NOMO-1 (cell line): ENCODE measurements at regions not wholly inside any gene's neighbourhood (a gene's known extent, or its start where the extent isn't known, plus 50 kb on each side); places are given as distances from the start of the nearest gene placed in this dataset.
"Not testable (repeated sequence)": the region's sequence is repeated elsewhere in the genome, so short reads cannot be mapped to it uniquely, and the experiment has no call there.

Source experiments
- DNase-seq, 2 experiments: peaks; one replicate each; lab custom pipeline; 2025; ENCODE audit not compliant: unreplicated experiment in 2 of 2; lab: John Stamatoyannopoulos, UW

DNA sequence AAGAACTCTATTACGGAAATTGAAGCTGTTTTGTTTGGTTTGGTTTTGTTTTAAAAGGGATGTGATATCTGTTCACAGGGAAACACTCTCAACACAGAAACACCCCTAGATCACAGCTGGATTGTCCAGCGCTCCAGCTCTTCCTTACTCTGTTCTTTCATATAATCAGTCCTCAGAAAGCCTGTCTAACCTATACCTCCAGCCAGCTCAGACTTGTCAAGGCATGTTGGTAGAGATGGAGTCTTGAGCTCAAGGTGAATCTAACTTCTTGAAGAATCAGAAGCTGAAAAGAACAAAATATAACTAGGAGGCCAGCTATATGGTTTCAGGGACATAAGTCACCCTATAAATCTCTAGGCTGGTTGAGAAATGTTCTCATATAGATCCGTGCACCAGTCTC, 110.2 kb upstream of the EPHA3 start:
- DNase-seq: no peak

DNA sequence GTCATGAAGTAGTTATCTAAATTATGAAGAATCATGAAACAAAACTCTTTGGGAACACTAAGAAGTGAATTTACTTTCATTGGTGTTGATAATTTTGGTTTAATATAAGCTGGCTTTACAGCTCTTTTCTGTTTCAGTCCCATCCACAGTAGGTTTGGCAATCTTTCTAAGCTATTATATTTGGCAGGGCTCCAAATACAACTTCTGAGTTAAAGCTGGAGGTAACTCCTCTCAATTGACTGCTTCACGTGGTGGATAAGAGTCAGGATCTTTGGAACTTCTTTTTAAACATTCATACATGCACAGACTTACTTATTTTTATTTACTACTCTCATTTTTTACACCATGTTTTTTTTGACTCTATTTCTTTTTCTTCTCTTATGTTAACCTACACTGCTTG, 106.5 kb upstream of the EPHA3 start:
- no peak for DNase-seq

DNA sequence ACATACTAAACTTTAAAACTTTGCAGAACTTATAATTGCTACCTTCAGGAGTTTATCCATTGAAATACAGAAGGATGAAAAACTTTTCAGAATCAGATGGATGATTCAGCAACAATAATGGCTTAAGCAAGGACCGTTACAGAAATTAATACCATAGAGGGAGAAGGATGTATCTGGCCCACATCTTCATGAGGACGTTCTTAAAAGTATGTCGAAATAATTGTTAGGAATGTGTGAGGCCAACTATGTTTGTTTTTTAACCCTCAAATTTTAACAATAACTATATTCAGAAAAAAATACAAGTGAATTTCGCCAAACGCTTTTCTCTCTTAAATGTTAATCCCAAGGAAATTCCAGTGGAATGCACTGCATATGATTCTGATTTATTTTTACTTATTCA, 105.2 kb upstream of the EPHA3 start:
- no peak for DNase-seq

DNA sequence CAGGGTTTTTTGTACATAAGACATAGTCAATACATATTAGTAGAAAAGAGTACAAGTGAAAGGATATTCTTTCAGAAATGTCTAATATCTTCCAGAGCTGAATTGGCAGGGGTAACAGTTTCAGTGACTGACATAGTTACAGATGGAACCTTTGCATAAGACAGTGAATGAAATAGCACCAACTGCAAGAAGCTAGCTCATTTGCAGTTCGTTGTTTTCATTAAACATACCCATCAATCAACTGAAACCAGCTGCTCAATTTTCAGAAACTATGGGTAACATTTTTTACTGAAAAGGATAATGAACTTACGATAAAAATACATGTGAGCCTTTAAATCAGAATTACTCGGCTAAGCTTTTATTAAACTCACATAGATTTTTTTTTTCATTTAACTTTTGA, 93.9 kb upstream of the EPHA3 start:
- no peak for DNase-seq

DNA sequence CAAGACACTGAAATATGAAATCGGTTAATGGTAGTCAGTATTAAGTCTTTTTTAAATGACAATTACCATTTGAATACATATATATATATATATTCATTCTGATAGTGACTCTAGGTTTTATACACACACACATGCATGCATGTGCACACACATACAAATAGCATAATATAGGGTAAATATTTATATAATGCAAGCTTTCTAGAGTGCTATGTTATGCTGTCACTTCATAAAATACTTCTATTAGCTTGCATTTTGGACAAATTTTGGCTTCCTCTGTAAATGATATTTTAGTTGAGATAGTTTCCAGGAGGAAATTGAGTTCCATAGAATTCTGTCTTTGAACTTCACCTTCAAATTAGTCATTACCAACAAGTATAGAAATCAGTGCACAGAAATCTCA, 89.9 kb upstream of the EPHA3 start:
- no peak for DNase-seq

DNA sequence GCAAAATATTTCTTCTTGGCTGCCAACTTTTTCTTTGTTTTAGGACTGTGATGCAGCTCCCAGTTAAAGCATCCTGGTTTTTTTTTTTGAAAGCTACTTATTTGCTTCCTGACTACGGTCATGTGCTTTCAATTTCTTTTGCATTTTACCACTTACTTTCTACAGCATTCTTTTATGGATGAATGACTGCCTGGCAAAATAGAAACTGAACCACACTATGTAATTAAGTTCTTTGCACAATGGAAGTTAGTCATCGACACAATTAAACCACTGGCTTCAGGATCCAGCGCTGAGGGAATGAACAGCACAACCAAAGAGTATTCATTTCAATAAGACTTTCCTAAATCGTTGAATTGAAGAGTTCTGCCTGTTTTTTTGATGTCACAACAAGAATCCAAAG, 82.2 kb upstream of the EPHA3 start:
- DNase-seq: no peak

DNA sequence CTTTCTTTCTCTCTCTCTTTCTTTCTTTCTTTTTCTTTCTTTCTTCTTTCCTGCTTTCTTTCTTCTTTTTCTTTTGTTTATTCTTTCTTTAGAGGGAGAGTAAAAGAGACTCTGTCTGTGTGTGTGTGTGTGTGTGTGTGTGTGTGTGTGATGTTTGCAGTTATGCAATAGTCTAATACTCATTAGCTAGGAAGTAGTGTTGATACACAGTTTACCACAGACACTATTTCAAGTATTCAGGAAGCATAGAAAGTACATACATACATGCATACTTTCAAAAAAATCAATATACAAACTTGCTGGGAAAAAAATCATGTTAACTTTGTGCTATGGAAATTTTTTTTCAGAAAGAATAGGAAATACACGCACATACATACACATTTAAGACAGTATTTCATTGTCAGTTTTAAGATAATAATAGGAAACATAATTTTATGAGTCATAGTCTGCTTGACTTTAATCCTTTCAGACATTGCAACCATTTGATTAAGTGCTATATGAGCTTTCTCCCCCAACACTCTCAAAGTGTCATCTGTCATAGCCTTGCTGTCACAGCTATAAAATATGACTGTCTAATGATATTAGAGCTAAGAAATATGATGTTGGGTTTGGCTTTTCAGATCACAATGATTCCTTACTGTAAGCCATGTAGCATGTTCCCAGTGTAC, 74.9 kb upstream of the EPHA3 start:
- DNase-seq: no peak

DNA sequence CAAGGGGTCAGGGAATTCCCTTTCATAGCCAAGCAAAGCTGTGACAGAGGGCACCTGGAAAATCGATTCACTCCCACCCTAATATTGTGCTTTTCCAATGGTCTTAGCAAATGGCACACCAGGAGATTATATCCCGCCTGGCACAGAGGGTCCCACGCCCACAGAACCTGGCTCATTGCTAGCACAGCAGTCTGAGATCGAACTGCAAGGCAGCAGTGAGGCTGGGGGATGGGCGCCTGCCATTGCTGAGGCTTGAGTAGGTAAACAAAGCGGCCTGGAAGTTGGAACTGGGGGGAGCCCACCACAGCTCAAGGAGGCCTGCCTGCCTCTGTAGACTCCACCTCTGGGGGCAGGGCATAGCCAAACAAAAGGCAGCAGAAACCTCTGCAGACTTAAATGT, 72.7 kb upstream of the EPHA3 start:
- not testable (repeated sequence) for DNase-seq

DNA sequence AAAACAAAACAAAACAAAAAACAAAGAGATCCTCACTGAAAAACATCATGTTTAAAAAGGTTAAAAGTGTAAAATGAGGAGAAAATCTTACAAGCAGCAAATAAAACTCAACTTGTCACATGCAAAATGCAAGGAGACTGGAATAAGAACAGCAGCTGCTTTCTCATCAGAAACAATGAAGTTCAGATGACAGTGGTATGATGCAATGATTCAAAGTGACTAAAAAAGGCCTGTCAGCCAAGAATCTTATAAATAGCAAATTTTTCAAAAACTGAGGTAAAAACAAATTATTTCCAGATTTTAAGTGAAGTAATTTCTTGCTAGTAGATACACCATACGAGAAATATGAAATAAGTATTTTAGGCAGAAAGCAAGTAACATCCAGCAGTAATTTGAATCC, 68.6 kb upstream of the EPHA3 start:
- DNase-seq: no peak

DNA sequence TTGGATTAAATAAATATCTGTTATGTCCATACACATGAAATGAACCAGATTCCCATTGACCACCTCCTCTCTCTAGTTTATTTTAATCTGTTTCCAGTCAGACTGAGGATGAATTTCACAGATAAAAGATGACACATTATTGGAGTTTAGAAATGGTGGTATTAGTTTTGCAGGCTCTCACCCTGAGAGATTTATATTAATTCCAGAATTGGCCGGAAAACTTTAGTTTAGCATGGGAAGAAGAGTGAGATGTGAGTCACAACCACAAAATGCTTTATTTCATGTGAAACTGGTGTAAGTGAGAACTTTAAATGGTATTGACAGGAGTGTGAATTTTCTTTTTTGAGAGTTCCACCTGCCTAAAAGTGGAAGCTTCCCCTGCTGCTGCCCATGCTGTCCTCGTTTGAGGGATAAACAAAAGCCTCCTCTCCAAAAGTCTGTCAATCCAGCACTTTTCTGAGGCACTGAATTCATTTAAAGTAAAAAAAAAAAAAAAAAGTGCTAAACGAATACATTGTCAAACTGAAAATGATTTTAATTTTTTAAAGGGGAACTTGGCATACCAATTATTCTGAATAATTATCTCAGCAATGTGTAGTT, 65.1 kb upstream of the EPHA3 start:
- DNase-seq: no peak

DNA sequence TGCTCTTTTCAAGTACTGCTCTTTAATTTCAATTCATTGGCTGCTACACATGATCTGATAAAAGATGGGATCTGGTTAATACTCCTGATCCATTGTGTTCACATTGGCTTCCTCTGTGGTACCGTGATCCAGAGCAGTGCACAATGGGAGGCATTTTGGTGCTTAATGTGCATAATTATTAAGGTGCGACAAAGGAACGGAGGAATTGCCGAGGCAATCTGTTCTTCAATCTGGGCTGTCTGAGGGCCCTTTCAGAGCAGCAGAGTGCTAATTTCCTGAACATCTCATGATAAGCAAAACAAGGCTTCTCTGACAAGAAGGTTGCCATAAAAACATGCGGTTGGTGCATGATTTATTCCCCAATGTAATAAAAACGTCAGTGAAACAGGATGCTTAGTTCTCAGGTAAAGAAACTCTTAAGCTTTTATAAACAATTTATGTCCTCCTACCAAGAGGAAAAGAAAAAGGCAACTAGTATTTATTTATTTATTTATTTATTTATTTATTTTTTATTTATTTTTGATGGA, 64.0 kb upstream of the EPHA3 start:
- DNase-seq: no peak

DNA sequence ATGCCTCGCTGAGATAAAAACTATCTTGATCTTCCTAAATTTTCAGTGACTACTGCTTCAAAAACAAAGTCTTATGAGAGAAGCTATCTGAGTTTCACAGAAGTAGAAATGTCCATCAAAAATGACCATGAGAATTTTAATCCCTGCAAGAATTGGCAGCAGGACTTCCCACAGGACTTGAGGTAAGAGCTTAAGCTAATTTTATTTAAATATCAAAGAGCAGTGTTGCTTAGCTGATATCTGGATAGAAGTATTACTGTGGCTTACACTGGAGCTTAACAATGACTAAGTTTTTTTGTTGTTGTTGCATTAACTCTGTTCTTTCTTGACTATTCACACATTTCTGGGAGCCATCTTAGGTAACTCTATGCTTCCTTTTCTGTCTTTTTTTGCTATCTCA, 60.8 kb upstream of the EPHA3 start:
- no peak for DNase-seq

DNA sequence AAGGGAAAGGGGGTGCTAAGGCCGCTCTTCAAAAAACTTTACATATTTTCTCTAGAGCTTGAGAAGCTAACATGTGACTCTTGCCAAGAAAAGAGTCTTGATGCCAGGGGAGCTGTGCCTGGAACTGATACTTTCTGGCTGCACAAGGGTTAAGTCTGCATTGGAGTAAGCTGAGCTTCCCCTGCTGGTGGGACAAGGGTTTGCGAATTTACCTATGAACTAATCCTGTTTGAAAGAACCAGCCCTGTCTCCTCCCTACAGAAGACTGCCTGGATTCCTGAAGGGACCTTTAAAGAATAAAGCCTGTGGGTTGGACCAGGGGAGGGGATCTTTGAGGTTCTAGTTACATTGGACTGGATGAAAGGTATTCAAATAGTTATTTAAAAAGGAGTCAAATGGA, 58.3 kb upstream of the EPHA3 start:
- no peak for DNase-seq

DNA sequence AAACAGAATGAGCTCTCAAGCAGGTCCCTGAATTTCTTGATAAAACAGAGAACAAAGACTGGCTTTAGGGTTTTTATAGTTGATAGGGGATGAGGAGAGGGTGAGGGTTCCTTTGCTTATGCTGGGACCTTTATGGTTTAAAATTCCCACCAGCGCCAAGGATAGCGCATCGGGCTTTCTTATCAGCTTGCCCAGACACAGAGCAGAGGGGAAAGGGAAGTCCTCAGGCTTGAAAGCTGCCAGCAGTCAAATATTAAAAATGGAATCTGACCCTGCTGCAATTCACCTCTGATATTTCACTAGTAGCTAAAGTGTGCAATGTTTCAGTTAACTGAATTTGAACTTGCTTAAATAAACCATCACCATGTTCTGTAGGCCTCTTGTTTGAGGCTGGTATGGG, 55.0 kb upstream of the EPHA3 start:
- no peak for DNase-seq

DNA sequence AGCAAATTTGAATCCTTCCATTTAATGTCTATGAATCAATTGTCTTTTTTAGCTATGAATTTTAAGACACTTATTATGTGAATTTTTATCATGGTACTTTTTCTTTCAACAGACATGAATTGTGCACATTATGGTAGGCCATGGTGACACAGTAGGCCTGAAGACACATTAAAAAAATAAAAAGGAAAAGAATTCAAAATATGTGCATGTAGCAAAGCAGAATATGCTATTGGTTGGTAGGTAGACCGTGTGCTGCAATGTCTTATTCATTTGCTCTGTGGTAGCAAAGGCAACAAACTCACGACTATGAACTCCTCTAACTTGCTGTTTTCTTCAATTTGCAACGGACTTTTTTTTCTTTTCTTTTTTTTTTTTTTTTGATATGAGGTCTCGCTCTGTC, 50.0 kb upstream of the EPHA3 start:
- no peak for DNase-seq
